ENCODE measurements at regions not wholly inside any gene's neighbourhood (a gene's known extent, or its start where the extent isn't known, plus 50 kb on each side); places are given as distances from the start of the nearest gene placed in this dataset.

DNA sequence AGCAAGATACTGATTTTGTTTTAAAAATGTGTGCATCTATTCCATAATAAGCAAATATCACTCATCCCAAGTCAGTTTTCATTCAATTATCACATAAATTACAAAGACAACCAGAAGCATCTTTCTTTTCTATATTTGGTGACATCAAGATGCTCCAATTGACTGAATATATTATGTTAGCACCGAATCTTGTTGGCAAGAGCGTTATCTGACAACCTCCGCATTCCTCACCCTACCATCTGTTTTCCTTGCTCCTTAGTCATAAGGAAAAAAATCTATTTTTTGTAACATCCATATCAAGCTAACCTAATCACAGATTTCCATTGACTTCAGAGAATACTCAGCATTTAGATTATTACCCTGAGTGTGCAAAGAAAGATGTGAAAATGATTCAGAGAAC, 212.2 kb upstream of the KYNU start:
- Histone ChIP-seq H3K36me3 (replicated peaks in 1 of 2; ENCODE audit: control insufficient read depth in 1 of 2, insufficient read depth in 2 of 2, low read length in 2 of 2) (no peaks in the 10 kb centered on the region), H3K9ac (ENCODE audit: insufficient read depth, low read length, poor library complexity, severe bottlenecking) (no peak overlapping the region), H4K20me1 (ENCODE audit: insufficient read depth, low read length) (no peaks in the 10 kb centered on the region), H3K79me2 (ENCODE audit: insufficient read depth, low read length) (no peaks in the 10 kb centered on the region), H3K27ac (ENCODE audit: low read depth in 1 of 2, low read length in 2 of 2) (no peak overlapping the region), H3K4me3 (replicated peaks in 1 of 3; ENCODE audit: low read depth in 2 of 3, low read length in 3 of 3) (no peak overlapping the region), H2AFZ (ENCODE audit: insufficient read depth, low read depth, low read length, poor library complexity, severe bottlenecking) (no peak overlapping the region), H3K4me2 (replicated peaks; ENCODE audit: extremely low read depth, low read length, poor library complexity, severe bottlenecking) (no peak overlapping the region), H3K4me1 (ENCODE audit: control insufficient read depth in 1 of 2, insufficient read depth in 2 of 2, low read length in 2 of 2) (no peaks in the 10 kb centered on the region), H3K9me3 (replicated peaks in 1 of 2; ENCODE audit: control insufficient read depth in 1 of 2, insufficient read depth in 1 of 2, low read length in 2 of 2) (no peaks in the 10 kb centered on the region), H3K27me3 (ENCODE audit: control insufficient read depth in 2 of 2, insufficient read depth in 2 of 2, low read length in 2 of 2) (no peaks in the 10 kb centered on the region)
- no peak overlapping the region for H3K27ac Mint-ChIP-seq
- H3K9me3 Mint-ChIP-seq, result no peaks in the 10 kb centered on the region
- H3K4me3 Mint-ChIP-seq, result no peak overlapping the region
- no peaks in the 10 kb centered on the region for H3K36me3 Mint-ChIP-seq
- H3K27me3 Mint-ChIP-seq (ENCODE audit: low read depth in 3 of 3), result peaks cover 0 to 1% (median 0%) of the 10 kb centered on the region in 3 donors
- TF ChIP-seq, protein P1, sequence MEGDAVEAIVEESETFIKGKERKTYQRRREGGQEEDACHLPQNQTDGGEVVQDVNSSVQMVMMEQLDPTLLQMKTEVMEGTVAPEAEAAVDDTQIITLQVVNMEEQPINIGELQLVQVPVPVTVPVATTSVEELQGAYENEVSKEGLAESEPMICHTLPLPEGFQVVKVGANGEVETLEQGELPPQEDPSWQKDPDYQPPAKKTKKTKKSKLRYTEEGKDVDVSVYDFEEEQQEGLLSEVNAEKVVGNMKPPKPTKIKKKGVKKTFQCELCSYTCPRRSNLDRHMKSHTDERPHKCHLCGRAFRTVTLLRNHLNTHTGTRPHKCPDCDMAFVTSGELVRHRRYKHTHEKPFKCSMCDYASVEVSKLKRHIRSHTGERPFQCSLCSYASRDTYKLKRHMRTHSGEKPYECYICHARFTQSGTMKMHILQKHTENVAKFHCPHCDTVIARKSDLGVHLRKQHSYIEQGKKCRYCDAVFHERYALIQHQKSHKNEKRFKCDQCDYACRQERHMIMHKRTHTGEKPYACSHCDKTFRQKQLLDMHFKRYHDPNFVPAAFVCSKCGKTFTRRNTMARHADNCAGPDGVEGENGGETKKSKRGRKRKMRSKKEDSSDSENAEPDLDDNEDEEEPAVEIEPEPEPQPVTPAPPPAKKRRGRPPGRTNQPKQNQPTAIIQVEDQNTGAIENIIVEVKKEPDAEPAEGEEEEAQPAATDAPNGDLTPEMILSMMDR (IDR thresholded peaks at IDR 0.05), result no peak
- no peak for DNase-seq
- WGBS (ENCODE audit: insufficient coverage), result no CpG with 5 or more reads among the region's 3 CpGs
- no peaks in the 10 kb centered on the region for H3K4me1 Mint-ChIP-seq
- intact Hi-C loops (cut with micrococcal nuclease), result no loop called here

DNA sequence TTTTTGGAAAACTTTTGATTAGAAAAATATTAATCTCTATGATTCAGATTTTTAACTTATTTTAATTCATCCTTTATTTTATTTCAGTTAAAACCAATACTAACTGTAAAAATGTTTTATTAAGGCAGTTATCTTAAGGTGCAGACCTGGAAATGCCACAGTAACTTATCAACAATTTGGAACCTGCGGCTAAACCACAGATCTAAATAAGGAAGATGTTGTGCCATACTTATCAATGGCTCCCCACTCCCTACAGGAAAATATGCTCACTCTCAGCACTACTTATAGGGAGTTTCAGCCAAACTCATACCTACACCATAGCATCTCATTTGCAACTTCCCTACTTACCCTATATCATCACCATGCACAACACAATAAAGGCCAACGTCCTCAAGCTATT, 226.9 kb upstream of the KYNU start:
- WGBS (ENCODE audit: insufficient coverage), result 50% methylated on average over 2 of the region's 2 CpGs
- H3K4me3 Mint-ChIP-seq, result no peak overlapping the region

More for the DNA sequence above, 226.9 kb upstream of the KYNU start:
- Histone ChIP-seq H3K4me1 (ENCODE audit: control insufficient read depth in 1 of 2, insufficient read depth in 2 of 2, low read length in 2 of 2) (no peaks in the 10 kb centered on the region), H3K9me3 (replicated peaks in 1 of 2; ENCODE audit: control insufficient read depth in 1 of 2, insufficient read depth in 1 of 2, low read length in 2 of 2) (no peaks in the 10 kb centered on the region), H2AFZ (ENCODE audit: insufficient read depth, low read depth, low read length, poor library complexity, severe bottlenecking) (no peak overlapping the region), H3K79me2 (ENCODE audit: insufficient read depth, low read length) (no peaks in the 10 kb centered on the region), H3K4me2 (replicated peaks; ENCODE audit: extremely low read depth, low read length, poor library complexity, severe bottlenecking) (no peak overlapping the region), H3K36me3 (replicated peaks in 1 of 2; ENCODE audit: control insufficient read depth in 1 of 2, insufficient read depth in 2 of 2, low read length in 2 of 2) (no peaks in the 10 kb centered on the region), H3K27me3 (ENCODE audit: control insufficient read depth in 2 of 2, insufficient read depth in 2 of 2, low read length in 2 of 2) (no peaks in the 10 kb centered on the region), H3K9ac (ENCODE audit: insufficient read depth, low read length, poor library complexity, severe bottlenecking) (no peak overlapping the region), H4K20me1 (ENCODE audit: insufficient read depth, low read length) (no peaks in the 10 kb centered on the region), H3K4me3 (replicated peaks in 1 of 3; ENCODE audit: low read depth in 2 of 3, low read length in 3 of 3) (no peak overlapping the region), H3K27ac (ENCODE audit: low read depth in 1 of 2, low read length in 2 of 2) (no peak overlapping the region)
- Mint-ChIP-seq H3K27ac (no peak overlapping the region), H3K9me3 (peaks cover 0 to 4% (median 2%) of the 10 kb centered on the region in 7 donors), H3K27me3 (ENCODE audit: low read depth in 3 of 3) (peaks cover 0 to 1% (median 0%) of the 10 kb centered on the region in 3 donors), H3K4me1 (no peaks in the 10 kb centered on the region), H3K36me3 (no peaks in the 10 kb centered on the region)
- TF ChIP-seq, protein P1 (IDR thresholded peaks at IDR 0.05), result no peak
- intact Hi-C loops (cut with micrococcal nuclease), result no loop called here
- DNase-seq, result no peak
